NCI-H146 treated with DMSO at 0.1 percent for 48 hours (cell line): ENCODE measurements at regions not wholly inside any gene's neighbourhood (a gene's known extent, or its start where the extent isn't known, plus 50 kb on each side); places are given as distances from the start of the nearest gene placed in this dataset.

ENCODE experiments used
- DNase-seq: peaks from one replicate; lab custom pipeline; 2025; ENCODE audit not compliant: unreplicated experiment; lab: John Stamatoyannopoulos, UW

GRCh38 chr16:72284042-72284789 lies 112.3 kb upstream of the PMFBP1 start:
- no peak for DNase-seq

DNA sequence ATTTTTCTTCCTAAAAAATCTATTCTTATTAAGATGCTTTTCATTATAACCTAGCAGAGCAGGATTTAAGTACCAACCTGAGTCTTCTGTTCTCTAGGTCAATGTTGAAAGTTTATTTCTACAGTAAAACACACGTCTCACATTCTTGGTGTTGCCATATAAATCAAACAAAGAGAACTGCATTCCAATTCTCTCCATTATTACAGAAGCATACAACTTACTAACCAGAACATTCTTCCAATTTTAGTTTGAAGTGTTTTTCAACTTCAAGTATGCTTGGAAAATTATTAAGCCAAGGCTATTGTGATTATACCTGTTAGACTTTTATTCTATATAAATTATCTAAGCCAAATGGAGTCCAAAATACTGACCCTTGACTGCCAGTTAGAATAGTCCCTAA lies 110.4 kb upstream of the PMFBP1 start:
- no peak for DNase-seq

DNA sequence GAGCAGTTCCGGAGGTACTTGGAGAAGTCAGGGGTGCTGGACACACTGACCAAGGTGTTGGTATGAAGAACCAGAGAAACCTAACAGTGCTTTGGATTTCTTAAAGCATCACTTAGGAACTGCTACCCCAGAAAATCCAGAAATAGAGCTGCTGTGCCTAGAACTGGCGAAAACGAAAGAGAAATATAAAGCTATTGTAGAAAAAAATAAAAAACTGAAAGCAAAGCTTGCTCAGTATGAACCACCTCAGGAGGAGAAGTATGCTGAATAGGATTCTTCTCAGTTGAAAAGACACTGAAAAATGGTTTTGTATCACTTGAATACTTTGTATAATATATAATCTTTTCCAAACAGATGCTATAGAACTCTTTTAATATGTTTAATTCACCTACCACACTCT lies 106.3 kb upstream of the PMFBP1 start:
- no peak for DNase-seq

GRCh38 chr16:72277749-72278148 lies 105.8 kb upstream of the PMFBP1 start:
- DNase-seq, result no peak

DNA sequence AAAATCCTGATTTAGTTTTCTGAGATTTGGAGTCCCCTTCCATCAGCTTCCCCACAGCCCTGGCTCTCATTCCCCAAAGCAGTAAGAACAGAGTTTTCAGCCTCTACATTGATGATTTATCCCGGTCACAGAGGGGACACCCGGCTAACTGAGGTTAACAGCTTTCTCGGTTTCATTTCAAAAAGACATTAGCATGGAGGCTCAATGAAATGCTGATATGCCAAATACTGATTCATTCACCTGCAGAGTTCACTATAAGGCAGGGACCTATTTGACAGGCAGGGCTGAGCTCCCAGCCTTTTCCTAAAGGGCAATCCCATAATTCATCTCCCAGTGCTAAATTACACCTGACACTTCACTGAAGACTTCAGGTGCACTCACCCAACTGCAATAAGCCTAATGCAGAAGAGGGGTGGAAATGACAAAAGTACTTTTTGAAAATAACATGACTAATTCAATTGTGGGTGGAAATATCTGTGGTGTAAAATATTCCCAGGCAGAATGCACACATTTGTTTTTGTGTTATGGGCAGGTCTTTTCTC lies 99.8 kb upstream of the PMFBP1 start:
- no peak for DNase-seq

GRCh38 chr16:72270531-72270930 lies 98.6 kb upstream of the PMFBP1 start:
- DNase-seq, result no peak

GRCh38 chr16:72266836-72267235 lies 94.9 kb upstream of the PMFBP1 start:
- DNase-seq, result no peak

DNA sequence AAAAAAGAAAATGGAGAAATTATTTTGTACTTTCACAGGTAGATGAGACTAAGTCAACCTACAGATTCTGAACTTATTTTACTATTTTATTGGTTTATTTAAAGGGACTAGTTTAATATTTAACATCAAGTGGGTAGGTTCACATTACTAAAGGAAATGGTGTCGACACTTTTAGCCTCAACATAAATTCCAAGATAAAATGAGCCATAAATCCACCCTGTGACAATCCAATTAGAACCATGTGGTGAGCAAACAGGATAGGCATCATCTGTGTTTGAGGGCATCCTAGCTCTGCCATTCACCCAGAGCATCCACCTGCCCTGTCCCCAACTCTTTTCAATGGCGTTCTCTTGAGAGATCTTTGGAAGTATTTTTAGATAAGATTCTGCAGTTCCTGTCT lies 92.8 kb upstream of the PMFBP1 start:
- DNase-seq, result no peak

- no peak for DNase-seq
These were observed 90.8 kb upstream of the PMFBP1 start for GRCh38 chr16:72262711-72263110.

GRCh38 chr16:72261127-72261526 lies 89.2 kb upstream of the PMFBP1 start:
- DNase-seq, result no peak

DNA sequence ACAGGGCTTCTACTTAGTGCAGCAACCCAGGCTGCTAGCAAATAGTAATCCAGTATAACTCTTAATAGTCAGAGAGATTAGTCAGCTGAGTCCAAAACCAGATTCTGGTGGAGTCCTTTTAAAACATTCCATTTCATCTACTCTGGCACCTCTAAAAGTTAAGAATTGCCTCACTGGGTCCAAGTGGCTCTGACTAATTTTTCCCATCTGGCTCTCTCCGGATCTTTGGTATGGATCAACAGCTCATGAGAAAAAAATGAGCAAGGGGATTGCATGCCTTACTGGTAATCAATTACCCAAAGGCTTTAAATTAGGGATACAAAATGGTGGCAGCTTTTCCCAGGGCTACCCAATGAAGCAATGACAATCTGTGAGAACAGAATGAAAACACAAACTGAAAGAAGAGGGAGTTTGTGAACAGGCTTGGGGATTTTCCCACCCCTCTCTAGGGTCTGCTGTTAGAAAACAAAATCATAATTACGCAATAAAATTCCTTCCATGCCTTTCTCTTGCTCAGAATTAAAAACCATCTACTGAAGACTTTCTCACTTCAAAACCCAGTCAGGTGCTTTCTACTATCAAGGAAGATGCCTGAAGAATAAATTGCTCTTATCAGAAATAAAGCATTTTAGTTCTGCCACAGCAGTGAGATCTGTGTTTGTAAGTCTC lies 84.6 kb upstream of the PMFBP1 start:
- no peak for DNase-seq

DNA sequence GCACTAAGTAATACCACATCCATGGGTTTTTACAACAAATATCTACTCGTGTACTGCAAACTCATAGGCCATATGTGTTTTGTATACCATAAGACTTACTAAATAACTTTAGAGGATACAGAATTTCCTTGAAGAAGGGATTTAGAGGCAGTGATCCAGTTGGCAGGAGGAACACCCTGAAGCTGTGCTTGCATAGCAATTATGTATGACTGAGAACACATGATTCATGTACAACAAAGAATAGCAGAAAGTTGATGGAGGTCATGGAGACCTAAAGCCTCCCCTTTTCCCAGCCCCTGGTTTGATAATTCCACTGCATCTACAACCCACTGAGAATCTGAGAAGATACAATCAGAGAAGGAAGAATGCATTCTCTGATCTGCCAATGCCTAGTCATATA lies 83.8 kb upstream of the PMFBP1 start:
- no peak for DNase-seq

DNA sequence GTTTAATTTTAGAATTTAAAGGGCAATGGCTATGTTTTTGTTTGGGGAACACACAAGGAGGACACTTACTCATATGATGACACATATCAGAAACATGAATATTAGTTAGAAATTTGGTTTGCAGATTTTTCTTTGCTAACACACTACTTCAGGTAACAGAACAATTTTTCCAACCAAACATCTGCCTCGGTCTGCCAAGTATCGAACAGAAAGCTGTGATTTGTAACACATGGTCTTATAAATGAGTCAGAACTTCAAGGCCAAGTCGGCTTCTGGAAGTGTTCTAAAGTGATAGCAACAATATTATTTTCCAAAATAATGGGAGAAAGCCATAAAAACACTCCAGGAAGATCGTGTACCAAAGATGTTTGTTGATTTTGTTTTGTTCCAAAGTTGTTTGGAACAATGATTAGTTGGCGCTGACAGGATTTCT lies 75.9 kb upstream of the PMFBP1 start:
- DNase-seq, result no peak

GRCh38 chr16:72246423-72246822 lies 74.5 kb upstream of the PMFBP1 start:
- no peak for DNase-seq

DNA sequence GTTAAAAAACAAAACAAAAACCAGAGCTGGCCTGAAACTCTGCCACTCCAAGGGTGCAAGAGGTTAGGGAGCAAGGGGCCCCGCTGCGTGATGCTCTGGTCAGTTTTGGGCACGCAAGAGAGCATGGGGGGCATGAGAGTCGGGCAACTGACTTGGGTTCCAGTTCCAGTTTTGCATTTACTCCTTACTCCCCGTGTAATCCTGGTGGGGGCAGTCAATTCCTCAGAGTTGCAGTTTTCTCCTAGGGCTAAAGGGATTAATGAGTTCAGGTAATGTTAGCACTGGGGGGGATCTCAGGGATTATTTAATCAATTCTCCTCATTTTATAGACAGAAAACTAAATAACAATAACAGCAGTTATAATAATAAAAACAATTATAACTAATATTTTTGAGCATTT lies 72.9 kb upstream of the PMFBP1 start:
- DNase-seq, result no peak

GRCh38 chr16:72243621-72244020 lies 71.7 kb upstream of the PMFBP1 start:
- no peak for DNase-seq

- DNase-seq, result no peak
These were observed 70.8 kb upstream of the PMFBP1 start for GRCh38 chr16:72242757-72243156.

DNA sequence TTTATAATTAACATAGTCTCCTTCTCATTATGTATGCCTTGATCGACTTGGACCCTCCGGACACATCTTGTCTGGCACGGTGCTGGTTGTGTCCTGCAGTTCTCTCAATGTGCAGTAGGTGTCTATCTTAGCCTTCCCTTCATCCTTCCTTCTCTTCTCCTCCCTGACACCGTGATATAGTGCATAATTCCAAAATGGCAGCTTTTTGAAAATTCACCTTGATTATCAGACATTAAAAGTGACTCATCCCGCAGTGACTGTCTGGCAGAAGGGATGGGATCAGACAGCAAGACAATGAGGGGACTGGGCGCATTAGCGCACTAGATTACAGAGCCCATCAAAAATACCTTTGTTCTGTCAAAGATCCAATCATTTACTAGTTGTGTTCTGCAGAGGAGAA lies 70.0 kb upstream of the PMFBP1 start:
- peak; percentile 62 for DNase-seq

DNA sequence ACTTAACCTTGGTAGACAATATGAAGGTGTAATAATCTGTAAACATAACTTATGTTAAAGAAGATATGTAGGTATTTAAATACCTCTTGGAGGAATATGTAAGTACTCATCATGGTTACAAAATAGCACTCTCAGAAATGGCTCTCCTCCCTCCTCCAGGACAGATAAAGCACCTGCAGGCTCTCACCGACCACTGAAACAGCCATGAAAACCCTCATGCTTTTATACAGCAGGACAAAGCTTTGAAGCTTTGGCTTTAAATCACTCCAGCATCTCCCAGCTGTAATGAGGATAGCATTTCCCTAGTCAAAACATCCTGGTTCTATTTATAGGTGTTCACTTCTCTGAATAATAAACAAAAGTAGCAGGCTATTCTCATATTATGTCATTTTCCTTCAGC lies 69.1 kb upstream of the PMFBP1 start:
- peak; percentile 34 for DNase-seq

DNA sequence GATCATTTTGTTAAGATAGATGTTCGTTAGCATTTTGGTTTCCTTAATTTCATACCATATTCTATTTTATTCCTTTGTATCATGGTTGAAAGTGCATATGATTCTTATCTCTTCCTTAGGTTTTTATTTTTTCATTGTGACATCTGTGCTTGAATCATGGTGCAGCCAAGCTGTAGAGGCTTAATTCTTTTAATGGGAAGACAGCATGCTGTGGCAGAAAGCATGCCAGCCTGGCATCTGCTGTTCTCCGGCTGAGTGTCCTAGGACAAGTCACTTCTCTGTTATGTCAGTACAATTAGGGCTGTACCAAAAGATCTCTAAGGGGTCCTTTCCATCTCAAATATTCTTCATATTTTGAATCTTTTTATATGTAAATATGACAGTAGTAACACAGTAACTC lies 68.5 kb upstream of the PMFBP1 start:
- DNase-seq, result no peak

- no peak for DNase-seq
These were observed 64.9 kb upstream of the PMFBP1 start for GRCh38 chr16:72236866-72237265.

DNA sequence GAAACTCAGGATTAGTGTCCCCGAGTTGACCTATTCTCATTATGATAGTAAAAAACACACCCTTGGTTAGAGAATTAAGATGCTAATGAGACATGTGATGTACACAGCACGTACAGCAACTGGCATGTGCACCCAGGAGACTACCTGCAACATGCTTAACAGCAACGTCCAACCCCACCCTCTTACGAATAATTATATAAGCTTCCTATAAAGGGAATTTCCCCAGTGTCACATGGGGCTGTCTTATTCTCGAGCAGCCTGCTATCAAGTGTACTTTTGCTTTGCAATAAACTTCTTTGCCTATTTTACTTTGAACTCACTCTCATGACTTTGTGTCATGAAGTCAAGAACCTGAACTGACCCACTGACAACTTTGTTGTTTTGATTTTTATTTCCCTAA lies 62.4 kb upstream of the PMFBP1 start:
- no peak for DNase-seq

DNA sequence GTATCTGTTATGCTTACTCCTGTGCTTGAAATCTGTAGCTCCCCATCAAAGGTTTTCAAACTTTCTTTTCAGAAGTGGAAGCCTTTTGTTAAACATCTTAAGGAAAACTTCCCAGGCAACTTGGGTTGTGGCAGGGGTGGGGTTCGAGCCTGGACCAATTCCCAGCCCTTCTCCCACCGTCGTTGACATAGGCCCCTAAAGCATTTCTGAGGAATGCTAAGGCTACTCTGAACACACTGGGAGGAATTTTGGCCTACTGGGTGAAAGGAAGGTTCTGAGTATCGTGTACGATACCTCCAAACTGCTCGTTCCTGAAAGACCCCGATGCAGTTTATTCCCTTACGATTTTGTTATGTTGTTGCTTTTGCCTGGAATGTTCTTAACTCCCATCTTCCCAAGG lies 56.1 kb upstream of the PMFBP1 start:
- DNase-seq, result no peak
